NCI-H69 (cell line): ENCODE measurements at regions not wholly inside any gene's neighbourhood (a gene's known extent, or its start where the extent isn't known, plus 50 kb on each side); places are given as distances from the start of the nearest gene placed in this dataset.

ENCODE experiments used
- DNase-seq: peaks from one replicate; lab custom pipeline; 2025; lab: John Stamatoyannopoulos, UW

DNA sequence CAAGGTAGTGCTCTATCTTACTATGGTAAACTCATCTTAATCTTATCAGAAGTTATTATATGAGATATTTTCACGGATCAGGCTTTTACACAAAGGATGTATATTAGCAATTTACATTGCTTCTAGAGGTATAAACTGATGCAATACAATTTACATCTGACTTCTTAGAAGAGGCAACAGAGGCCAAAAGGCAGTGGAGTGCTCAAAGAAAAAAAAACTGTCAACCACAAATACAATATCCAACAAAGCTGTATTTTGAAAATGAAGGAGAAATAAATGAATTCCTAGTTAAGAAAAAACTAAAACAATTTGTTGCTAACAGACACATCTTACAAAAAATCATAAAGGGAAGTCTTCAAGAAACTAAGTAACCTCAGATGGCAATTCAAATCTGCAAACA lies 1031.5 kb upstream of the CNTNAP5 start:
- DNase-seq = no peak

GRCh38 chr2:122999258-122999657 lies 1025.8 kb upstream of the CNTNAP5 start:
- DNase-seq = no peak

DNA sequence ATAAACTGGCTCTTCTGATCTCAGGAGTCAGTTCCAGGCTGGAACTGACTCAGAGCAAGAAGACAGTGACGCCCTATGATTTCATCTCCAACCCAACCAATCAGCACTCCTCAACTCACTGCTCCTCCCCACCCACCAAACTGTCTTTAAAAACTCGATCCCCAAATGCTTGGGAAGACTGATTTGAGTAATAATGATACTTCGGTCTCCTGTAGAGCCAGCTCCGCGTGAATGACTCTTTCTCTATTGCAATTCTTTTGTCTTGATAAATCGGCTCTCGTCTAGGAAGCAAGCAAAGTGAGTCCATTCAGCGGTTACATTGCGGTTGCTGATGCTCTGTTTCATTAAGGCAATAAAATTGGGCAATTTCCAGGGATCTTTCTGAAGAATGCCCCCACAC lies 1025.3 kb upstream of the CNTNAP5 start:
- no peak for DNase-seq

DNA sequence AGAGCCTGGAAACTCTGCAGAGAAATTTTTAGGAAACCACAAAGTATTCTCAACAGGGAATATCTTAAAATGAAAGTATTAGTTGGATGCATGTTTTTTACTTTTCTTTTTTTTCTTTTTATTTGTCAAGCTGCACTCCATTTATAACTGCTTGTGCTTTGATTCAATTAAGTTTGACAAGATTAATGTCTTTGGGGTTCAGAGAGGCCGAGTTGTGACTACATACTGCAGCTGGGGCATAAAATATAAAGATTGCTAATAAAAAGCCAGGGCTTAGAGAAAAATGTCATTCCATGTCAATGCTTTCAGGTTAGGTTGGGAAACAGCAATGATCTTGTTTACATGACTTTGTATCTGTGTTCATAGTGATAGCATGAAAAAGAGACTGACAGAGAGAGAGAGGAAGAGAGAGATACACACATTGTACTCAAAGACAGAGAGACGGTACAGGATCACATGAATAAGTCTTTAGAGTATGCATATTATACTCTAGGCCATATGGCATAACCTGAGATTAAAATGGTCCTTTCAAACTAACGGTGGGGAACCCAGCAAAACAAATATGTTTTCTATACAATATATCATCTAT lies 1022.3 kb upstream of the CNTNAP5 start:
- DNase-seq = no peak

- DNase-seq = no peak
Measured at GRCh38 chr2:123015186-123015585, 1009.9 kb upstream of the CNTNAP5 start.

- no peak for DNase-seq
Measured at GRCh38 chr2:123035541-123035940, 989.5 kb upstream of the CNTNAP5 start.

- no peak for DNase-seq
Measured at GRCh38 chr2:123036300-123036699, 988.8 kb upstream of the CNTNAP5 start.

- DNase-seq = no peak
Measured at GRCh38 chr2:123040506-123040905, 984.6 kb upstream of the CNTNAP5 start.

DNA sequence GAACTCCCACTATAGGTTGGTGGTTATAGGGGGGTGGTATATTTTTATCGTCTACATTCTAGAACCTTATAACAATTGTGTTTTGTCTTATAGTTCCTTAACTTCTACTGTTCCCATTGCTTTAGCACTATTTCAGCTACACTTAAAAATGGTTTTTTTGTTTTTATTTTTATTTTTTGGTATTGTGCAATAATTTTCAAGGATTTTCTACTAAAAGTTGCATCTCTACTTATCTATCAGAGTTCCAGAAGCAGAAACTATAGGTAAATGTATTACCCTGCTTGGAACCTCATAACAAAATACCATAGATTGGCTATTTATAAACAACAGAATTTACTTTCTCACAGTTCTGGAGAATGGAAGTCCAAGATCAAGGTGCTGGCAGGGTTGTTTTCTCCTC lies 981.6 kb upstream of the CNTNAP5 start:
- DNase-seq = no peak

DNA sequence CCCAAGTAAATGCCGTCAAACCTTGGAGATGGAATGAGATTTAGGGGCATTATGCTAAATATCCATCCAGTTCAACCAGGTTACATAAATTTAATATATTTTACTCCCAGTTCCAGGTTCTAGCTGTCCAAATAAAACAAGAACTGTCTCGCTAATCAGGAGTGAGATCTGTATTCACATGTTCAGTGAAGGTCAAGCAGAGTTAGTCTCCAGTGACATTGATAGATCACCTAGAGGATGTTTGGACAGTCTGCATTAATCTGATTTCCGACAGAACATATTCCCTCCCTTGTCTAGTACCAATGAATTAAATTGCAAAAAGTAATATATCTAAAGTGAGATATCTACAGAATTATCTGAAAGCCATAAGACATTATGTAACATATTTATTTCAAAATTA lies 979.4 kb upstream of the CNTNAP5 start:
- no peak for DNase-seq

DNA sequence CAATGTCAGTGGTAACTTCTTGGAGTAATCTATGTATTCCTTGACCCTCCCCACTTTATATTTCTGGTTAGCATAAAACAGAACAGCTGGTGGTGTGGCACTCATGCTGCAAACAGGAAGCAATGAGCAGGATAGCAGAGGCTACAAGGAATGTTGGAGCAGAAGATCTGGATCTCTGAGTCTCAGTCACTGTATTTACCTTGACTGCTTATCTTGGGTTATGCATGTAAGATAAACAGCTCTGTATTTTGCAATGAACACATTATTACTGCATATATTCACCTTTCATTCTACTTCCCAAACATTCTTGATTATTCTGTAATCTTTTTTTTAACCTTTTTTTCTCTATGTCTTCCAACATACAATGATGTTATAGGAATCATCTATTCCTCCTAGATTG lies 977.9 kb upstream of the CNTNAP5 start:
- no peak for DNase-seq

GRCh38 chr2:123051136-123051535 lies 974.0 kb upstream of the CNTNAP5 start:
- no peak for DNase-seq

- no peak for DNase-seq
Measured at GRCh38 chr2:123061534-123061933, 963.6 kb upstream of the CNTNAP5 start.

GRCh38 chr2:123073371-123073770 lies 951.7 kb upstream of the CNTNAP5 start:
- no peak for DNase-seq

GRCh38 chr2:123073956-123074355 lies 951.1 kb upstream of the CNTNAP5 start:
- DNase-seq = no peak

GRCh38 chr2:123077101-123077500 lies 948.0 kb upstream of the CNTNAP5 start:
- DNase-seq = no peak

DNA sequence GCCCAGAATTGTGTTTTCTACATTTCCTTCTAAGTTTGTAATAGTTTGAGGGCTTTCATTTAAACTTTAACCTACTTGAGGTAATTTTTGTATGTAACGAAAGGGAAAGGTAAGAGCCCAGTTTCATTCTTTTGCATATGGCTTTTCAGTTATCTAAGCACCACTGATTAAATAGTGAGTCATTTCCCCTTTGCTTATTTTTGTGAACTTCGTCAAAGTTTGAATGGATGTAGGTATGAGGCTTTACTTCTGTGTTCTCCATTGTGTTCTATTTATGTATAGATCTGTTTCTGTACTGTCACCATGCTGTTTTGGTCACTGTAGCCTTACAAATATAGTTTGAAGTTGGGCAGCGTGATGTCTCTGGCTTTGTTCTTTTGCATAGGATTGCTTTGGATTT lies 944.8 kb upstream of the CNTNAP5 start:
- no peak for DNase-seq

DNA sequence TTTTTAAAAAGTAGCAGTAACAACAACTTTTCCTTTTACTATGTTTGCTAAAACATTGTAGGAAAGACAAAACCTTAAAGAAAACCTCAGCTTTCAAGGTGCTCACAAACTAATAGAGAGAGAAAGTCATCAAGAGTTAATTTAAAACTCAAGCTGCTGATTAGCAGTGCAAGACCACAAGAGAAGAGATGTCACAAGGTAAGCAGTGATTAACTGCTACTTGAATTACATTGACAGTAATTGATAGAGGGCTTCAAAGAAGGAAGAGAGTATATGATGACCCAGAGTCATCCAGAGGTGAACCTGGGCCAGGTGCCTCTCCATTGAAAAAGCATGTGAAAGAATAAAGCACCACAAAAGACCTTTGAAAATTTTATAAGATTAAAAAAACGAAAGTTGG lies 939.6 kb upstream of the CNTNAP5 start:
- DNase-seq = no peak

GRCh38 chr2:123086613-123087385 lies 938.3 kb upstream of the CNTNAP5 start:
- no peak for DNase-seq

GRCh38 chr2:123091471-123091870 lies 933.6 kb upstream of the CNTNAP5 start:
- no peak for DNase-seq

DNA sequence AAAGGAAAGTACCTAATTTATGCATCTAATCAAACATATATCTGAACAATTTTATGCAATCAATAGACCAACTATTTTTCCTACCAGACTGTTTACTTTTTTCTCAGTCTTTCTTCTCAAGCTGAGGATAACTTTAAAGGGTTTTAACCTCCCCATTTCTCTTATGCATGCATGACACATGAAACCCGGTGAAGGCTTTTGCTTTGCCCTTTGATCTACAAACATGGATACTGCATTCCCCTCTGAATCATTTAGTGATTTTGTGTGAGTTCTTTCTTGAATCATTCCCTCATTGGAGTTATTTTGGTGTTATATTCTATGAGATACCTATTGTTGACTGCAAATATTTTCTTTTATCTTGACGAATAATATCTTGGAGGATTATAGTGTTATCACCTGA lies 931.9 kb upstream of the CNTNAP5 start:
- DNase-seq = no peak

DNA sequence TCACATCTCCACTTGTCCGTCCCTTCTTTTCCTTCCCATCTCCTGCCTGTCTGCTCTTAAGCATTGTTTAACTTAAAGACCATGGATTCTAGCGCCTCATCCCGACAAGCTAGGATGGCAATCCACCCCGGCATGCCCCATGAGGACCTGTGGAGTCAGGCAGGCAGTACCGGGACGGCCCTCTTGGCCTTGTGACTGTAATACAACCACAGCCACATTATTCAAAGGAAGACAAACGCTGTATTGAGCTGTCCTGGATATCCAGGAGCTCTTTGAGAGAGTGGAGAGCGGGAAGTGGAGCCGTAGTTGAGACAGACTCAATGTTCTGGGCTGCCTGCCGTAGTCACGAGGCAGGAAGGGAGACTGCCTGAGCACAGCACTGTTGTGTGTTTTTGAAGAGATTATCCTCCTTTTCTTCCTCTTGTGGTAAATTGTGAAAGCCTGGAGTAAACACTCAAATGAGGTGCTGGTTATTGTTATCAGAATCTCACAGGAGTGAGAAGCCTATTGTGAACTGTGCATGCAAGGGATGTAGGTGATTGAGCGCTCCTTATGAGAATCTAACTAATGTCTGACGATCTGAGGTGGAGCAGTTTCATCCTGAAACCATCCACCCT lies 929.8 kb upstream of the CNTNAP5 start:
- no peak for DNase-seq

DNA sequence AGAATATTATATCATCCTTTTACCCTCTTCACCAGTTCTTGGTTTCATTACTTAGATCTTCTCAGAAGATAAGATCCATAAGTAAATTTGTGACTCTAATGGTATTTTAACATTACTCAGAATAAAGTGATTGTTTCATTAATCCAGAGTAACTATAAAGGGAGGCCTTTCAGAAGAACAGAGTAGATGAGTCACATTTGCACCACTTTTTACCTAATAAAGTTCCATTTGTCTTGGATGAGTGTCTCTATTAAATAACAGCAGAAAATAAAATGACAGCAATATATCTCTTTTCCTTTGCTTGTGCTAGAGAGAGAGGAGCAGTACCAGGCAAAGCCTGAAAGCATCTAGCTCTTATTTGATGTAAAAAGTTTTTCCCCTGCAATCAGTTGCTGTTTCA lies 926.5 kb upstream of the CNTNAP5 start:
- no peak for DNase-seq

DNA sequence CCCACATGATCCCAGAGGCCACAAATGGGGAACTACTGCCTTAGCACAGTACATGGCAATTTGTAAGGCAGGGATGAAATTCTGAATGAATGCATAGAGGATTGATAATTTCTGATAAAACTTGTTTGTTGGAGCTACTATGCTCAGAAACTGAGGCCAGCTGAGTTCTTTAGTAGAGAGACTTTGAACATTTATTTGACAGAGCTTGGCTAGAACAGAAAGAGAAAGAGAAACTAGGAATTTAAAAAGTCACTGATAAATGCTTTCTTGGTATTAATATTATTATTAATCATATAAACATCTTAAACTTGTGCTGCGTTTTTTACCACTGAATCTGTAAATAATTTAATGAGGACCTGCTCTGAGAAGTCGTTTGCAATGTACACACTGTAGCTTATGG lies 923.7 kb upstream of the CNTNAP5 start:
- DNase-seq = no peak
